Hepatocyte (in vitro differentiated cells): ENCODE measurements at regions not wholly inside any gene's neighbourhood (a gene's known extent, or its start where the extent isn't known, plus 50 kb on each side); places are given as distances from the start of the nearest gene placed in this dataset.

ENCODE experiments used
- DNase-seq: peaks from one replicate; pipeline ENCODE4 v3.0.0-alpha.2; 2016; ENCODE audit warnings: low spot score
- H2AFZ ChIP-seq: fragments of 200-600 bp; sonication (generic); 2 replicates; pipeline ENCODE4 v1.6.0; 2016; ENCODE audit warnings: antibody characterized with exemption, mild to moderate bottlenecking
- H3K27ac ChIP-seq: fragments of 200-600 bp; sonication (generic); 2 replicates; pipeline ENCODE4 v1.5.1; 2016; ENCODE audit warnings: mild to moderate bottlenecking
- H3K27me3 ChIP-seq: fragments of 200-600 bp; sonication (generic); 2 replicates; pipeline ENCODE4 v1.6.1; 2016
- H3K36me3 ChIP-seq: fragments of 200-600 bp; sonication (generic); replicated peaks from 2 replicates; pipeline ENCODE4 v1.5.1; 2016; ENCODE audit warnings: low read depth; ENCODE audit not compliant: insufficient read depth
- H3K4me1 ChIP-seq: fragments of 200-600 bp; sonication (generic); 2 replicates; pipeline ENCODE4 v1.5.1; 2016; ENCODE audit warnings: mild to moderate bottlenecking, moderate library complexity; ENCODE audit not compliant: insufficient read depth
- H3K4me2 ChIP-seq: fragments of 200-600 bp; sonication (generic); 2 replicates; pipeline ENCODE4 v1.6.0; 2016
- H3K4me3 ChIP-seq: fragments of 200-600 bp; sonication (generic); 2 replicates; pipeline ENCODE4 v1.5.1; 2016; ENCODE audit warnings: mild to moderate bottlenecking
- H3K79me2 ChIP-seq: fragments of 200-600 bp; sonication (generic); 2 replicates; pipeline ENCODE4 v1.6.0; 2017; ENCODE audit warnings: mild to moderate bottlenecking
- H3K9me2 ChIP-seq: fragments of 200-600 bp; sonication (generic); replicated peaks from 2 replicates; pipeline ENCODE4 v1.6.0; 2017; ENCODE audit warnings: mild to moderate bottlenecking; ENCODE audit not compliant: insufficient read depth
- H3K9me3 ChIP-seq: fragments of 200-600 bp; sonication (generic); 2 replicates; pipeline ENCODE4 v1.5.1; 2016; ENCODE audit warnings: low read depth, mild to moderate bottlenecking
- H4K20me1 ChIP-seq: fragments of 200-600 bp; sonication (generic); 2 replicates; pipeline ENCODE4 v1.6.0; 2016; ENCODE audit warnings: mild to moderate bottlenecking; ENCODE audit not compliant: insufficient read depth, poor library complexity, severe bottlenecking
- CTCF ChIP-seq: fragments of 200-600 bp; sonication (generic); IDR thresholded peaks from 2 replicates; pipeline ENCODE4 v1.5.1; 2016; ENCODE audit warnings: antibody characterized with exemption, mild to moderate bottlenecking; ENCODE audit not compliant: poor library complexity
- EZH2 ChIP-seq: fragments of 200-600 bp; sonication (generic); IDR thresholded peaks from 2 replicates; pipeline ENCODE4 v1.6.1; 2016; ENCODE audit warnings: antibody characterized with exemption, mild to moderate bottlenecking, borderline replicate concordance
- EZH2phosphoT487 ChIP-seq: fragments of 200-600 bp; sonication (generic); IDR thresholded peaks from one replicate; pipeline ENCODE4 v1.6.1; 2018; ENCODE audit warnings: antibody characterized with exemption, mild to moderate bottlenecking, low read depth, moderate library complexity; ENCODE audit not compliant: unreplicated experiment, severe bottlenecking
- WGBS: methylation state at CpG from one replicate; pipeline ENCODE4 v1.1.6; 2016; ENCODE audit warnings: low lambda C conversion rate; ENCODE audit errors: missing lambda C conversion rate; 5-methylcytosine and 5-hydroxymethylcytosine counted together

DNA sequence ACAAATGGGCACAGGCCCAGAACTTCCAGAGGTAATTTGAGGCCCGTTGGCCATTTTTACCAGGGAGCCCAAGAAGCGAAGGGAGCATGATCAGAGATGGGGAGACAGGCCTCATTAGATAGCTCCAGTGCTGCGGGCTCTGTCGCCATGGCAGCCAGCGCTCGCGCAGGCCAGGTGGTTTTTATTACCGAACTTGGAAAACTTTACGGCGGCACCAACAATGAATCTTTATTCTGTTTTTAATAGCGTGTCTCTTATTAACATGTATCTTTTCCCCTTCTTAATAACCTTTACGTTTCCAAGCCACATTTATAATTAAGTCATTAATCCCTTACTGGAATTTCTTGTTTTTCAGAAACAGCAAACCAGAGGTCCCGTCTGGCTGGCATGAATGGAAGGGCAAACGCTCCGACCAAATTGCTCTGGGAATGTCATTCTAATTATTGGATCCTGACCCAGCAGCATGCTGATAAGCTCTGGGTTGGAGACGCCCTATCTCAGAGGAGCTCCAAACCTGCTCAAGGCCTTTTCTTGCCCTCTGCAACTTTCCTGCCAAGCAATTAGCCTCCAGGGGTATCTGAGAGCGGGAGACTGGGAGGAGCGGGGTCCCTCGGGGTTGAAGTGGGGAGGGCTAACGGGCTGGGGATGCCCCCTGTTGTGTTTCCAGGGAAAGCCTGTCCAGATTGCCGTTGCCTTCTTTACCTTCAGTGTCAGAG, 256.4 kb downstream of the TLE3 start:
- TF ChIP-seq EZH2: no peak
- no peak for TF ChIP-seq CTCF
- TF ChIP-seq EZH2phosphoT487: no peak
- Histone ChIP-seq H3K4me3 (no peak overlapping the region), H3K79me2 (no peaks in the 10 kb centered on the region), H3K9me2 (no peaks in the 10 kb centered on the region), H3K27ac (no peak overlapping the region), H3K4me2 (no peak overlapping the region), H3K27me3 (no peaks in the 10 kb centered on the region), H4K20me1 (no peaks in the 10 kb centered on the region), H3K9me3 (no peaks in the 10 kb centered on the region), H3K36me3 (no peaks in the 10 kb centered on the region), H2AFZ (no peak overlapping the region), H3K4me1 (no peaks in the 10 kb centered on the region)
- WGBS: 65% methylated on average over 21 of the region's 21 CpGs
- DNase-seq: no peak

GRCh38 chr15:69842851-69843250, 254.9 kb downstream of the TLE3 start:
- Histone ChIP-seq H4K20me1 (no peaks in the 10 kb centered on the region), H3K79me2 (no peaks in the 10 kb centered on the region), H3K9me2 (no peaks in the 10 kb centered on the region), H3K9me3 (no peaks in the 10 kb centered on the region), H3K27ac (no peak overlapping the region), H3K27me3 (no peaks in the 10 kb centered on the region), H3K4me1 (no peaks in the 10 kb centered on the region), H2AFZ (no peak overlapping the region), H3K36me3 (no peaks in the 10 kb centered on the region), H3K4me2 (no peak overlapping the region), H3K4me3 (no peak overlapping the region)
- WGBS: 95% methylated on average over 5 of the region's 5 CpGs
- TF ChIP-seq CTCF (no peak), EZH2phosphoT487 (no peak), EZH2 (no peak)
- no peak for DNase-seq

DNA sequence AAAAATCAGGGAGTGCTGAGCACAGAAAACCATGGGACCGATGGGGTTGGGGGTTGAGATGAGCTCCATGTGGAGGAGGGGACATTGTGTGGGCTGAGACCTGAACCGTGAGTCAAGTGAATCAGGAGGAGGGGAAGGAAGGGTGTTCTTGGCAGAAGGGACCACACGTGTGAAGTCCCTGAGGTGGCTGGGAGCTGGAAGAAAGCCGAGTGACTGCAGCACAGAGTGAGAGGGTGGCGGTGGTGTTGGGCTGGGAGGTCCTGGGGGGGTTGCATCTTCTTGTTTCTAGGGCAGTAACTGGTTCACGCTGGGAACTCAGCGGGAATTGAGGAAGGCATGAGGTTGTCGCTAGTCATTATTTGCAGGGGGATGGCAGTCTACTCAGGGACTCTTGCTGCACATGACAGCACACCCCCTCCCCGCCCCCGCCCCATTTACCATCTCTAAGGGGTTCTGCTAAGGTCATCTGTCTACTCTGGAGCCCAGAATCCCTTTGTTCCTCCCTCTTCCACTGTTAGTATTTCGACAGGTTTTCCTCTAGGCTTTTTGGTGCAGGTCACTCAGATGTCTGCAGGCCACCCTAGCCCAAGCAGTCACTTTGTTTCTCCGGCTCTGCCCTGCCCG, 254.3 kb downstream of the TLE3 start:
- DNase-seq: no peak
- no peak overlapping the region for H3K27ac ChIP-seq
- no peaks in the 10 kb centered on the region for H3K4me1 ChIP-seq
- H2AFZ ChIP-seq: no peak overlapping the region
- no peaks in the 10 kb centered on the region for H3K27me3 ChIP-seq
- H3K9me2 ChIP-seq: no peaks in the 10 kb centered on the region
- no peaks in the 10 kb centered on the region for H3K9me3 ChIP-seq
- H3K36me3 ChIP-seq: no peaks in the 10 kb centered on the region
- H3K4me3 ChIP-seq: no peak overlapping the region
- no peak overlapping the region for H3K4me2 ChIP-seq
- 86% methylated on average over 13 of the region's 13 CpGs for WGBS
- H3K79me2 ChIP-seq: no peaks in the 10 kb centered on the region
- H4K20me1 ChIP-seq: no peaks in the 10 kb centered on the region
- TF ChIP-seq EZH2phosphoT487 (no peak), EZH2 (no peak), CTCF (no peak)
